Right hindlimb (tissue), 1 donor: ENCODE measurements at regions not wholly inside any gene's neighbourhood (a gene's known extent, or its start where the extent isn't known, plus 50 kb on each side); places are given as distances from the start of the nearest gene placed in this dataset.
A peak's percentile ranks its signal among the peaks of the same experiment; 100 is the strongest.
"Not testable (repeated sequence)": the region's sequence is repeated elsewhere in the genome, so short reads cannot be mapped to it uniquely, and the experiment has no call there.

Source experiments
- DNase-seq: peaks from one replicate; pipeline ENCODE4 v3.0.0-alpha.2; 2018

DNA sequence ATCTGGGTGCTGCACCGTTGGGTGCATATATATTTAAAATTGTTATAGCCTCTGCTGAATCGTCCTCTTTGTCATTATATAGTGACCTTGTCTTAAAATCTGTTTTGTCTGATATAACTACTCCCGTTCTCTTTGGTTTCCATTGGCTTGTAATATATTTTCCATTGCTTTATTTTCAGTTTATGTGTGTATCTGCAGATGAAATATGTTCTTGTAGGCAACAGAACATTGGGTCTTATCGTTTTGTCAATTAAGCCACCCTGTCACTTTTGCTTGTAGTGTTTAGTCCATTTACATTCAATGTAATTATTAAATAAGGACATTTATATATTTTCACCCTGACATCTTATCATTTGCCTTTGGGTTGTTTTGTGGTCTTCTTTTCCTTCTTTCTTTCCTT lies 933.9 kb downstream of the EPHA7 start:
- no peak for DNase-seq

DNA sequence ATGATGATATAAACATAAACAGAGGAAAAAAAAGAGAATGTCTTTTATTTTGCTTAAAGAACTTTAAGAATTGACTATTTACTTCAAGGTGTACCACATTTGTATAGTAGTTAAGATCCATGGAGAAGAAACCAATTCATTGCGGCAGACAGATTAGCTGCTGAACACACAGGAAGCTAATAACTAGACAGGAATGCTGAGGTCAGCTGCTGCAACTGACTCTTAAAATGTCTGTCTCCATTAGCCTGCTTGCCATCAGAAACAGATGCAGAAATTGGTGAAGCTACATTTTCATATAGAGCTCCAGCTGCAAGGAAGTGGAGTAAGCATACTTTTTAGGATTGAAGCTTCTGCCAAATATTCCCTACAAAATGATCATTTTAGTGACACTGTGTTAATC lies 939.5 kb downstream of the EPHA7 start:
- DNase-seq, result no peak

DNA sequence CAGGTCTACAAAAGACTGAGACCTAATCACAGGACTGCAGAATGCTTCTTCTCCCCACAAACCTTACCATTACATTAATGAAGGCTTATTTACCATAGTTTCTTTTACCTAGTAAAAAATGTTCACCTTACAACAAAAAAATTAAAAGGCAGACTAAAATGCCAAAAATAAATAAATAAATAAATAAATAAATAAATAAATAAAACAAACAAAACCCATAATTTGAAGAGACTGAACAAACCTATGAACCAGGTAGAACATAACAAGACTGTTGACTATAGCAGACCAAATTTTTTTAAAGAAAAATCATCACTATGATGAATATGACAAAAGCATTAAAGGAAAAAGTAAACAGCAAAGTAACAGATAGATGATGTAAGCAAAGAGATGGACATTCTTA lies 946.3 kb downstream of the EPHA7 start:
- DNase-seq, result no peak

DNA sequence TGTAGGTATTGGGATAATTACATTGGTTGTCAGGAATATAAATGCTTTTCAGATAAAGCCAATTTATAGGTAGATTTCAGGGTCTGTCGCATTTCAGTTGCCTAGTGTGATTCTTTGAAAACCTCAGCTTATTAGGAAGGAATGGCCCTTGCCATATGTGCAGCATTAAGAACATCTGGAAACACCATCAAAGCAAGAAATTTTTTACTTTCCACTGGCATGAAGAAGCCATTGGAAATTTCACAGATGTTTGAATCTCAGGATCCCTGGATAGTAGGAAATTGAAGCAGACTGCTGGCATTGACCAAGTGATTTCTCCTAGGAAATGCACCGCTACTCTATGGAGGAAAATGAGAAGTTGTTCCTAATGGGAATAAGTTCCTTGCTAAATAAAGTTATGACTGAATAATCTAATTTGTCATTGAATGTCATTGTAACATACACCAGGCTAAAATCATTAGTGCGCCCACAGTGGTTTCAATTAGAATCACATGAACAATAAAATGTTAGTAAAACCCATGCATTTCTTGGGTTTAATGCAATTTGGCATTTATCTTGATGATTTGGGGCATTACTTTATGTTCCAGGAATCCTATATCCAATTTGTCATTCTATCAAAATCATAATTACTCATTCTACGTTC lies 950.1 kb downstream of the EPHA7 start:
- DNase-seq, result no peak

DNA sequence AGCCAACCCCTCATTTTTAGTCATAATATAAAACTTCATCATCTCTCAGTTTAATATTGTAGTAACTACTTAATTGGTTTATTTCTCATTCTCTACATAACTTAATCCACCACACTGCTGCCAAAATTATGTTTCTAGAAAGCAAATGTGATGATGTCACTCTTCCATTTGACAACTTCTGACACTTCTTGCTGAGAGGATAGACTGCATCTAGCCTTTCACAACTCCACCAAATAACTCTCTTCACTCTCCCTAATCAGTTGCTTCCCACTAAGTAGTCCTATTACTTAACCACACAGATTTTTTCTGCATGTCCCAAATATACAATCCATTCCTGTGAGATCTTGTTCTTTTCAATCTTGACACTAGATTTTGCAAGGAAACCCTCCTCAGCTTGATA lies 951.3 kb downstream of the EPHA7 start:
- DNase-seq, result no peak

DNA sequence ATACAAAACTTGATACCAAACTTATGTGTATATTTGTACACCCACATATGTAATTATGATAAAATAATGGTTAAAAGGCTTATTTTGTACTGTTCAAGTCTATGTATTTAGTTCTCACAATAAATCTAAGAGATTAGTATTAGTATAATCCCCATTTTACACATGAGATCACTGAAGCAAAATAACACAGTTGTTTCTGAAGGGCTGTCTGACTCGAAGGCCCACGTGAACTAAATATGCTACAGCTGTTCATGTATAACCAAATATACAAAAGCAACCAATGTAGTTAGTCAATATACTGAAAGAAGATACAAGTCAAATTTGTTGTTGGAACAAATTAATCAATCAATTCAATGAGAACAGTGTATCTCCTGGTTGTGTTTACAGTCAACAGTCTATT lies 959.2 kb downstream of the EPHA7 start:
- DNase-seq, result no peak

DNA sequence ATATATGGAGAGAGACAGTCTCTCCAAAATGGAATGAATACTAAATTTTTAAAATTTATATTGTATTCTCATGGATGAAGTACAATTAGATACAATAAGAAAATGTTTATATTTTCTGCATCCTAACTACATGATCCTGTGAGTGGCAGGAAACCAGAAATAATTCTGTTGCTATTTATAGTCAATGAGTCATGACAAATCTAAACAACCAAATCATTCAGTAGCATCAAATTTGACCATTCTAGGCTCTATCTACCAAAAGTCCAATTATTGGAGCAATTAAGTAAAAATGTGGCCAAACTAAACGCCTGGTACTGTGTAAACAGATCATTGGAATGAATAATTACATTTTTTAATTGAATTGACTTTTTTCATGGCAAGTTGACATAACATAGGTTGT lies 959.8 kb downstream of the EPHA7 start:
- DNase-seq, result no peak

DNA sequence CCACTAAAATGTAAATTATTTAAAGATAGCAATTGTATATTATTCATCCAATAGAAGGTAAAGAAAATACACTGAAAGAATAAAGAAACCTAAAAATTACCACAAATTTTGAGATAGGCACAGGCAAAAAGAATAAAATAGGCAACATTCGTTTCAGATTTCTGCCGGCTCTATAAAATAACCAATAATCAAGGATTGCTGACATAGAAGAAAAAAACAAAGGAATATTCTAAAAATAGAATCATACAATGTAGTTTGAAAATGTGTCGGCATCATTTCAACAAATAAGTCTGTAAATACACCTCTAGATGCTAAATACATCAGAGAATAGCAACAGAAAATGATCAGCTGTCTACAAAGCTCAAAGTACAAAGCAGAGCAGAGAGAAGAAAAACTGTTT lies 973.3 kb downstream of the EPHA7 start:
- DNase-seq, result no peak

DNA sequence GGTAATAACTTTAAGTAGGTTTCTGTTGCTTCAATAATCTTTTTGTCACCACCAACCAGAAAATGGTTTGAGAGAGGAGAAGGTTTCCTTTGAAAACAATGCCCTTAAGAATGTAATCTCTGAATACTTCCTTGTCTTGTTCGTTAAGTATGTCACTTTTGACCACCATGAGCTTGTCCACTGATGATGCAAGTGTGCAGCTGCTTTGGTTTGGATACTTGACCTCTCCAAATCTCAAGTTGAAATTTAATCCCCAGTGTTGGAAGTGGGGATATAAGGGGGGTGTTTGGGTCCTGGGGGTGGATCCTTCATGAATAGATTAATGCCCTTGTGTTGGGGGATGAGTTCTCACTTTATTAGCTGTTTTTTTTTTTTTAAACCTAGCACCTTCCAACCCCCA lies 985.4 kb downstream of the EPHA7 start:
- no peak for DNase-seq

DNA sequence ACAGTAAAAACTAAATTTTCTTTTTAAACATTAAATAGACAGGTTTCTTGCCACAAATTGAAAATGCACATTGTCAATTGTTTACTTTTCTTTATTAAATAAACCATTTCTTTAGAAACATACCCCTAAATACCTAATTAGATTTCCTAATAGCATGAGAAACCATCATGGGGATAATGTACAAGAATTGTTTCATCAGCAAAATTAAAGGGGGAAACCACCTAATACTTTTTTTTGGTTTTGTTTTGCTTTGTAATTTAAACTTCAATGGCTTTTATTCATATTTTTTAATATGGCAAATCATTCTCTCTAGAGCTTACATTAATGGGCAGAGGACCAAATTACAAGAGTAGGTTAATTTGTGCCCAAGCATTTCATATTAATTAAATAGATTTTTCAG lies 987.9 kb downstream of the EPHA7 start:
- no peak for DNase-seq

DNA sequence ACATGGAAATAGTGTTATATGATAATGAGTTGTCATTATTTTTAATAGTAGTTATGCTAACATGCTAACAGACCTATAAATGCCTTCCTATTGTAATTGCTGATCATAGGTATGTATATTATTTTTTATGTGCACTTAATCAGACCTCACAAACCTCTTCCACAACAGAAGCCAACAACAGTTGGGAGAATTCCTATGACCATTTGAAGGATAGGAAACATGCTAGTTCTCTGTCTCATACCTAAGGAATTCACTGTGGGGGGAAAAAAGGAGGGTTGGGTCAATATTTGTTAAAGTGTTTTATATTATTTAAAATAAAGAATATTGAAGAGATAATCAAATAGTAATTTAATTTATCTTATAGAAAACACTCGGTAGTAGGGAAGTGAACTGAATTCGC lies 990.9 kb downstream of the EPHA7 start:
- DNase-seq, result no peak

DNA sequence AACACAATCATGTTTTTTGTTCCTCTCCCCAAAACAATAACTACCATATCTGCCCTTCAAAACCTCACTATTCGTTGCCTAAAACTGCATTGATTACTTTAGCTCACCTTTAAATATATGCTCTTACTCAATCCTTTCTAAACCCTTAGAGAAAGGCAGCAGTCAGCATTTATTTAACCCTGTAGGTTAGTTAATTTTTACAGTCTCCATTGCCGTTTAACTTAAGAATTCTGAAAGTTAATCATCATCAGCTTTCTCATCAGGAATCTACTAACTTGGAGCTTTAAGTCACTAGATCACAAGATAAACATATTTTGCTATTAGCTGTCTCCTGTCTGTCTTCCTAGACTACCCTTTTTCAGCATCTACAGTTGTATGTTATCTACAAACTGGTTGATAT lies 991.9 kb downstream of the EPHA7 start:
- DNase-seq, result no peak

DNA sequence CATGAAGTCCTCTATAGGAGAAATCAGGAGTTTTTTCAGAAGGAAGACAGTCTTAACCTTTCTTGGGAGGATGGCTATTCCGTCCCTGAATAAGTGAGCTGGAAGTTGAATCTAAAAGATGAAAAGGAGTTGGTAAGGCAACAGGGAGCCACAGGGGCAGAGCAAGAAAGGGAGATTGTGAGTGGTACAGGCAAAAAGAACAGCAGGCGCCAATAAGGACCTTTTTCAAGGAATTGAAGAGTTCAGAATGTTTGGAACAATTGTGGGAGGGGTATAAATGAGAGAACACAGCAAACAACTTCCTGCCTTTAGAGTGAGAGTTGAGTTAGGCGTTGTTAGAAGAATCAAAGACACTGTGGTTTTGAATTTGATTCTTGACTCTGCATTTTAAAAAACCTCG lies 1003.7 kb downstream of the EPHA7 start:
- DNase-seq, result no peak

DNA sequence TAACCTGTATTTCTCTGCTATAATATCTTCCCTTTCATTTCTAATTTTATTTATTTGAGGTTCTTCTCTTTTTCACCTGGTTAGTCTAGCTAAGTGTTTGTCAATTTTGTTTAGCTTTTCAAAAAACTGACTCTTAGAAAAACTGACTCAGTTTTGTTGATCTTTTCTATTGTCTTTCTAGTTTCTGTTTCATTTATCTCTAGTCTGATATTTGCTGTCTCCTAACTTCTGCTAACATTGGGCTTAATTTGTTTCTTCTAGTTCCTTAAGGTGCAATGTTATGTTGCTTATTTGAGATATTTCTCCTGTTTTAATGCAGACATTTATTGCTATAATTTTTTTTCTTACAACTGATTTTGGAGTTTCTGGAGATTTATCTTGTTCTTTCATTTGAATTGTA lies 1011.0 kb downstream of the EPHA7 start:
- DNase-seq, result no peak

DNA sequence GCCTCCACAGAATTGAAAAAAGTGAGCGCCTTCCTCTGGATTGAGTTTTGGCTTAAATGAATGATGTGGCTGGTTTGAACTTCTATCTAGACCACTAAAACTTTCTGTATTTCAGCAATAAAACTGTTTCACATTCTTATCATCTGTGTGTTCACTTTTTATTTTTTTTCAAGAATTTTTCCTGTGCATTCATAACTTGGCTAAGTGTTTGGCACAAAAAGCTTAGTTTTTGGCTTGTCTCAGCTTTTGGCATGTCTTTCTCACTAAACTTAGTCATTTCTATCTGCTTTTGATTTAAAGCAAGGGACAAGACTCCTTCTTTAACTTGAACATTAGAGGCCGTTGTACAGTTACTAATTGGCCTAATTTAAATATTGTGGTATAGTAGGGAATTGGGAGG lies 1015.1 kb downstream of the EPHA7 start:
- peak; percentile 34 for DNase-seq

DNA sequence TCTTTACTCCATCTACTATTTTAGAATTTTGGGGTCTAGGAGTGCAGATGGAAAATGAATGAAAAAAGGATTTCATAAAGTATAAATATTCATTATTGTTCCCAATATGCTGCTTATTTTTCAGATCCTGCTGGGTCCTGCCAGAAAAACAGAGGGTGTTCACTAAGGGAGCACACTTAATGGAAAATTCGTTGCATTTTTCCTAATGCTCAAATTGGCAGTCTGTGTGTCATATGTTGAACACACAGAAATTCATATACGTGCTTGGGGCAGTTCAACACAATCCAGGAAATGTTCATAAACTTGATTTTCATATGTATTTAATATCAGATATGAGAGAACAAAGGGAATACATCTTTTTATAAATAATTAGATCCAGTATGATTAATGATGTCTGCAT lies 1019.4 kb downstream of the EPHA7 start:
- peak; percentile 21 for DNase-seq

DNA sequence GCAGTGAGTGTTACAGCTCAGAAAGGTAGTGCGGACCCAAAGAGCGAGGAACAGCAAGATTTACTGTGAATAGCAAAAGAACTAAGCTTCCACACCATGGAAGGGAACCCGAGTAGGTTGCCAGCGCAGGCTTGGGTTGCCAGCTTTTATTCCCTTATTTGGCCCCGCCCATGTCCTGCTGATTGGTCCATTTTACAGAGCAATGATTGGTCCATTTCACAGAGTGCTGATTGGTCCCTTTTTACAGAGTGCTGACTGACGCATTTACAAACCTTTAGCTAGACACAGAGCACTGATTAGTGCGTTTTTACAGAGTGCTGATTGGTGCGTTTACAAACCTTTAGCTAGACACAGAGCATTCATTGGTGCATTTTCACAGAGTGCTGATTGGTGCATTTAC lies 1030.7 kb downstream of the EPHA7 start:
- not testable (repeated sequence) for DNase-seq

DNA sequence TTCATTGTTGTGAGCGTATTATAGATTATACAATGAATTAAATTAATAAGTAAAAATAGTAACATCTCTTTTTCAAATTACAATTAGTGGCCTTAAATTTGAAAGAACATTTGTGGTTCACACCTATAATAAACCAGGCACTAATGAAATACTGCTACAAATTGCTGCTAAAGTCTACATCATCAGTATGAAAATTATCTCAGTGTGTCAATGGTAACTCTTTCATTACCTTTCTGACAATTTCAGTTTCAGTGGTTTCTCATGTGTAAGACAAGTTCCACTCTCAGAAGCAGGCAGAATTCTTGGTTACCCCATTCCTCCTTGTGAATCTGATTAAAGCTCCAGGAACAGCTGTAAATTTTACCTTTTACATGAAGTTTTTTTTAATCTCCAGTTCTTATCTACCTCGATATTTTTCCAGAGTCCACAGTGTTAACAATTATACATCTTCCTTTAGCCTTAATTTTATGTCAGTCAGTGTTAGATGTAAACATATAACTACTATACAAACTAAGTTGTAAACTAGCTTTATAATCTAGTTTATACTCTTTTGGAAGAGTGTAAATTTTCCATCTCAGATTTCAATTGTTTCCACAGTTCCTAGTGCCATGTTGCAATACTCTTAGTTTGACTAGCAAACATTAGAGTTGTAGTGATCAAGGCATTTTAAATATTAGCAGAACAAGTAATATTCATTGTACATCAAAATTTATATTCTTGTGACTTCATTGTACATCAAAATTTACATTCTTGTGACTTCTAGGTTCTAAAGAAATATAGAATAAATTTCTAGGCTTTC lies 1038.4 kb downstream of the EPHA7 start:
- DNase-seq, result no peak

DNA sequence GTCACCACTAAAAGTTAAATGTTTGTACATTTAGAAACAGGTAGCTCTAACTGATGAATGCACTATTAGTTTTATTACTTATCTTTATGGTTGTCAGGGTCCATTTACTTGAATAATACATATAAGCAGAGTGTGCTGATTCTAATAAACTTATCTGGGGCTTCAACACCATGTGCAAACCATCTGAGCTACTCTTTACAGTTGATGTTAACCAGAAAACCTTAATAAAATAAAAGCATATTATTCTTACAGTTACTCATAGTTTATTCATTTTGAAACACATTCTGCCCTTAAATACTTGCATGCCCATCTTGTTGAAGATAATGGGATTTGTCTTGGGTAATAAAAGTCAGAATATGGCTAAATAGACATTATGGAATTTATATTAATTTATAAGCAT lies 1042.2 kb downstream of the EPHA7 start:
- no peak for DNase-seq

DNA sequence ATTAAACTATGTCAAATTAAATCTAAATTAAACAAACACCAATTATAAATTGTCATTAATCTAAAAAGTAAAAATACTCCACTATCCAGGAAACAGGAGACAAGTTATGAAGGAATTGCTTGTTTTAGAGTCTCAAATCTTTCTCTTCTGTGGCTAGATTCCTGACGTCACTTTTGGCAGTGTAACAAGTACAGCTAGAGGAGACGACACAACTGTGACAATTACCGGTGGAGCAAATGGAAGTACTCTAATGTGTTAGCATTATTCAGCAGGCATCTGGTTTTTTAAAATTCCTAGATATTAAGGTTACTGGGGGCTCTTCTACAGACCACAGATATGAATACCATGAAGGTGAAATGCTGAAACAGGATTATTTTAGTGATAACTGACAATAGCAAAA lies 1042.7 kb downstream of the EPHA7 start:
- DNase-seq, result peak; percentile 15

DNA sequence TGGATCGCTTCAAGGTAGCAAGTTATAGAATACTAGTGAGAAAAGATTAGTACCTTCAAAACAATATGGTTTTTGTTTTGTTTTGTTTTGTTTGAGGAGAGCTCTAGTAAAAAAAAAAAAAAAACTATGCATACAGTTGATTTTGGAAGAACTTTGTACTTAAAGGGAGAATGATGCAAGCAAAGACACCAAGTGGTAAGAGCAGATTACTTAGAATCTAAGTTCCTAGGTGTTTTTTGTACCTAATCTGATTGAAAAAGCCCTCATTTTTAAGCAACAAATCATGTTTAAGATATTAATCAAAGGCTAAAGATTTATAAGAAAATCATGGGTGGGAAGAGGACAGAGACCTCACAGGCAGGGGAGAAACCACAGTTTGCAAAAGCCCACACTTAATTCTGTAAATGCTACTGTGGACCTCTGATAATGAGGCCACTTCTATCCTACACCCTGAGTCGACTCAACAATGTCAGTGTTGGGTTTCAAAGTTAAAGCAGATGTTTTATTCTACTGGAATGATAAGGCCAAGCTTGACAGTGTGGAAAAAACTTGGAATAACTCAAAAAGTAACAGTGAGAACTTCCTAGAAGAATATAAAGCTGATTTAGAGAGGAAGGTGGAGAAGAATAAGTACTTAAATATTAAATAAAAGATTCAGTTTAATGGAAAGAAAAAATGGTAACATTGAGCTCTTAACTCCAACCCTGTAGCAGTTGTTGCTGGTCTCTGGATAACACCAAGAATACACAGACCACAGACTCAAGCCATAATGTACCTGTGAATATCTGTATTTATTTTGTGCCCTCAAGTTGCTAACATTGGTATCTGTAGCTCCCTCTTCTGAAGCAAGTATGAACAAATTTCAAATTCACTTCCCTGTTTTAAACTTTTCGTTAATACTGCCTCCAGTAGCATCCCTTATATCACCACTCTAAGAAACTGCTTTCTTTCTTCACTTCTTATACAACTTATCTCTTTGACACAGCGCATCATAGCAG lies 1047.8 kb downstream of the EPHA7 start:
- no peak for DNase-seq

DNA sequence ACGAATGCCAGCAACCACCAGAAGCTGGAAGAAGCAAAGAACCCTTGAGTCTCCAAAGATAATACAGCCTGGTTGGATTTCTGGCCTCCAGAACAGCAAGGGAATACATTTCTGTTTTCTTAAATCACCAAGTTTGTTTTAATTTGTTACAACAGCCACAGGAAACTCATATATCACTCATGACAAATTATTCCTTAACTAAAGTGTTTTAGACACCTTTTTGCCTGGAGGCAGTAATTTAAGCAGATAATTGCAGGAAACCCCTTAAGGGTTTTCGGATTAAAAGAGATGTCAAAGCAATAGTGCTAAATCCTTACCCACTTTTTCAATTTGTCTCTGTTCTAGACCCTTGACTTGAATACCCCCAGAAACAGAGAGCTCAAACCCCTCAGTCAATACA lies 1050.0 kb downstream of the EPHA7 start:
- no peak for DNase-seq

DNA sequence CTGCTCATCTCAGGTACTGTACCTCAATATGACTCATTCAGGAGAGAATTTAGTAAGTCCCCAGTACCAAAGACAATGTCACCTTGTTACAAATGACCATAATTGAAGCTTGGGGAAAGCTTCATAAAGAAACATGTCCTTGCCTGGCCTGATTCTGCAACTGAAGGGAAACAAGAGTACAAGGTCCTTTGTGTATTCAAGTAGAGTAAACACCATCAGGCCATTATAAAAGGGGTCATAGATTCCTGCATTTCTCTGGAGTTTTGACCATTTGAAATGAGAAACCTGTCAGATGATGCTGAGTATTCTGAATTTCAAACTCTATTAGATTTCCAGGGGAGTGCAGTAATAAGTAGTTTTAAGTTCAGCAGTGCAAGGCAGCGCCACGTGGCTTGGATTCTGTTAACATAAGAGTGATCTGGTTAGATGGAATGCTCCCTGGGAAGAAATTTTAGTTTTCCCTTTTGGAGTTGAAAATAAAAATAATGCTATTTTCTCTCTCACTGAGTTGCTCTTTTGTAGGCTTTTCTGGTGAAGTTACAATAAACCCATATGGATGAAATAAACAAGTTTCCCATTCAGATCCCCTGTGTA lies 1054.3 kb downstream of the EPHA7 start:
- peak; percentile 73 for DNase-seq
